Activated naive CD4-positive, alpha-beta T cell treated with anti-CD3 and anti-CD28 coated beads, Interleukin-2, amount 50 U/mL, for 24 hours (primary cell): ENCODE measurements at regions not wholly inside any gene's neighbourhood (a gene's known extent, or its start where the extent isn't known, plus 50 kb on each side); places are given as distances from the start of the nearest gene placed in this dataset.
"Not testable (repeated sequence)": the region's sequence is repeated elsewhere in the genome, so short reads cannot be mapped to it uniquely, and the experiment has no call there.

Experiments used
- H3K27ac Mint-ChIP-seq: one replicate; pipeline ENCODE4 v1.8.0; 2021; ENCODE audit warnings: mild to moderate bottlenecking, mixed read lengths
- H3K27me3 Mint-ChIP-seq: one replicate; pipeline ENCODE4 v1.8.0; 2021; ENCODE audit warnings: mixed read lengths
- H3K36me3 Mint-ChIP-seq: one replicate; pipeline ENCODE4 v1.8.0; 2021; ENCODE audit warnings: mixed read lengths
- H3K4me1 Mint-ChIP-seq: one replicate; pipeline ENCODE4 v1.8.0; 2021; ENCODE audit warnings: mixed read lengths
- H3K4me3 Mint-ChIP-seq: one replicate; pipeline ENCODE4 v1.8.0; 2021; ENCODE audit warnings: mild to moderate bottlenecking, mixed read lengths
- H3K9me3 Mint-ChIP-seq: one replicate; pipeline ENCODE4 v1.8.0; 2021; ENCODE audit warnings: mixed read lengths

- H3K27me3 Mint-ChIP-seq, result no peaks in the 10 kb centered on the region
These were observed 154.8 kb upstream of the TFPI start for GRCh38 chr2:187709065-187709464.

DNA sequence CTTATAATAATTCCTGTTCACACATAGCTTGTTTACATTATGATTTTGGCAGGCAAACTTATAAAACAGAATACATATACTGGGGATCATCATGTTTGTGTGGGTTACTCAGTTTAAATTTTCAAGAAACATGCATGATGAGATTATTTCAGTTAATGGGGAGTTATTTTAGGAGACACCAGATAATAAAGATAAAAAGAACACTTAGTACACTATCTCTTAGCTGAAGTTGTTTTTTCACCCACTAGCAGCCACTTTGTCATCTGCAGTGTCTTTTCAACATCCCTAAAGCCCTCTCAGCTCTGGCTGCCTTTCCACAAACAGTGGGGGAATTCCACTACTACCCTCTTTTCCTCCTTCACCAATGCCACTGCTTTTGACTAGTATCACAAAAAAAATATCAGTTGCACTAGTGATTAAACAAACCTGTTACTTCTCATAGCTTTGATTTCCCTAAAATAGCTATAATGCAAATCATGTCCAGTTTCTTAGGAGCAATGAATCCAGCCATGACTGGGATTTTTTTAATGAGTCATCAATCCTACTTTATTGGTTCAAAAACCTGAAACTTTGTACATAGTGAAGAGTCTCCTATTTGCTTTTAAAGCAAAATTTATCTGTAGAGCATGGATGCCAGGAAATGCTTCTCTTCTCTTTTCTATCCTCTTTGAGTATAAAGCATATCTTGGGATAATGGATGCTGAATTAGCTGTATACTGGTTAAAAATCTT is 156.7 kb upstream of the TFPI start:
- no peaks in the 10 kb centered on the region for H3K27me3 Mint-ChIP-seq
- H3K4me3 Mint-ChIP-seq, result no peak overlapping the region
- H3K4me1 Mint-ChIP-seq, result no peaks in the 10 kb centered on the region
- H3K27ac Mint-ChIP-seq, result no peak overlapping the region
- H3K36me3 Mint-ChIP-seq, result no peaks in the 10 kb centered on the region
- H3K9me3 Mint-ChIP-seq, result no peaks in the 10 kb centered on the region

More at GRCh38 chr2:187709065-187709464, 154.8 kb upstream of the TFPI start:
- no peaks in the 10 kb centered on the region for H3K9me3 Mint-ChIP-seq
- H3K4me3 Mint-ChIP-seq, result no peak overlapping the region
- no peaks in the 10 kb centered on the region for H3K4me1 Mint-ChIP-seq
- no peaks in the 10 kb centered on the region for H3K36me3 Mint-ChIP-seq
- H3K27ac Mint-ChIP-seq, result no peak overlapping the region

GRCh38 chr2:187715590-187715989 is 161.4 kb upstream of the TFPI start:
- no peak overlapping the region for H3K4me3 Mint-ChIP-seq
- no peaks in the 10 kb centered on the region for H3K27me3 Mint-ChIP-seq
- no peaks in the 10 kb centered on the region for H3K36me3 Mint-ChIP-seq
- no peak overlapping the region for H3K27ac Mint-ChIP-seq
- no peaks in the 10 kb centered on the region for H3K9me3 Mint-ChIP-seq
- H3K4me1 Mint-ChIP-seq, result no peaks in the 10 kb centered on the region

DNA sequence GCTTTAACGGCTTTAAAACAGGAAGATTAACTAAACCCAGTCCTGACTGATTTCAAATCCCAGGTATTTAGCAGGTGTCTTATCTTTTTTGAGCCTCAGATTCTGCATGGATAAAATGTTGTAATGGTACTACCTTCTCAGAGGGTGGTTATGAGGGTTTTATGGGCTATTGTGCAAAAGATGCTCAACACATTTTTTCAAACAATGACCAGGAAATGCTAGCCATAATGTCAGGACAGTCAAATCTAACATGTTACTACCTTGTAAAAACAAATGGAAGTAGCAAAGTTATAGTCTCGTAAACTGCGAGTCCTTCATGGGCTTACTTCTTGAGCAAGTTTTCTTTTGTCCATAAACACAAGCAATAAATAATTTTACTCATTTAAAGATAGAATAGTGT is 162.1 kb upstream of the TFPI start:
- Mint-ChIP-seq H3K4me3 (no peak overlapping the region), H3K9me3 (no peaks in the 10 kb centered on the region), H3K36me3 (no peaks in the 10 kb centered on the region), H3K27me3 (no peaks in the 10 kb centered on the region), H3K27ac (no peak overlapping the region), H3K4me1 (no peaks in the 10 kb centered on the region)

- no peaks in the 10 kb centered on the region for H3K9me3 Mint-ChIP-seq
- no peaks in the 10 kb centered on the region for H3K27me3 Mint-ChIP-seq
- no peak overlapping the region for H3K4me3 Mint-ChIP-seq
- no peak overlapping the region for H3K27ac Mint-ChIP-seq
- no peaks in the 10 kb centered on the region for H3K4me1 Mint-ChIP-seq
- no peaks in the 10 kb centered on the region for H3K36me3 Mint-ChIP-seq
These were observed 163.9 kb upstream of the TFPI start for GRCh38 chr2:187718092-187718491.

- Mint-ChIP-seq H3K27ac (no peak overlapping the region), H3K36me3 (no peaks in the 10 kb centered on the region), H3K4me1 (no peaks in the 10 kb centered on the region), H3K27me3 (no peaks in the 10 kb centered on the region), H3K4me3 (no peak overlapping the region), H3K9me3 (no peaks in the 10 kb centered on the region)
These were observed 165.3 kb upstream of the TFPI start for GRCh38 chr2:187719510-187719909.

GRCh38 chr2:187748958-187749357 is 194.7 kb upstream of the TFPI start:
- Mint-ChIP-seq H3K36me3 (no peaks in the 10 kb centered on the region), H3K4me3 (no peak overlapping the region), H3K4me1 (no peaks in the 10 kb centered on the region), H3K27ac (no peak overlapping the region), H3K9me3 (peaks cover 4% of the 10 kb centered on the region), H3K27me3 (no peaks in the 10 kb centered on the region)

DNA sequence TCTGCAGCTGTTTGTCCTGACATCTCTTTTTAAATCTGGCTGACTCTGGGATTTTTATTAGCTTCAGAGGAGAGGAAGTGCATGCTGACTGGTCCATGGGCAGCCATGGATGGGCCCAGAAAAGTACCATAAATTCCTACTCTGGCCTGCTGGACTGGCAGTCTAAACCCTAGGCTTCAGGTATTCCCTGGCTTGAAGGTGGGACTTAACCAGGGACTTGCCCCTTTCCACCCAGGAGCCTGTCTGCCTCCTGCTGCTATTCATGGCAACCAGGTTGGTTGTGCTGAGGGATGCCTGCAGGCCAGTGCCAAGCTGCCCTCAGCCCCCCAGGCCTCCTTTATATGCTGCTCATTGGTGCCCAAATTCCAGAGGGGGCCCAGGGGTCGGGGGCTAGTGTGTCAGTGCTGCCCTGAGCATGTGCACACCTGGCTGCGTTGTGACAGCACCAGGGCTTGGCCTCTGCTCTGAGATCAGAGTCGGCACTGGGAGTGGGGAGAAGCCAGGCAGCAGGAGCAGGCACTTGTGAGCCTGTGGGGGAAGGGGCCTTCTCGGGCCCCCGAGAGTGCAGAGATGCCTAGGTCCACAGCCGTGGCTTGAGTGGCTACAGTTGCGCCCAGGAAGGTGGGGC is 195.7 kb upstream of the TFPI start:
- Mint-ChIP-seq H3K4me1 (no peaks in the 10 kb centered on the region), H3K27ac (no peak overlapping the region), H3K27me3 (no peaks in the 10 kb centered on the region), H3K36me3 (no peaks in the 10 kb centered on the region), H3K9me3 (peaks cover 4% of the 10 kb centered on the region), H3K4me3 (no peak overlapping the region)

- H3K27me3 Mint-ChIP-seq, result no peaks in the 10 kb centered on the region
- no peaks in the 10 kb centered on the region for H3K36me3 Mint-ChIP-seq
- H3K4me3 Mint-ChIP-seq, result no peak overlapping the region
- H3K27ac Mint-ChIP-seq, result no peak overlapping the region
- no peaks in the 10 kb centered on the region for H3K4me1 Mint-ChIP-seq
- no peaks in the 10 kb centered on the region for H3K9me3 Mint-ChIP-seq
These were observed 214.8 kb upstream of the TFPI start for GRCh38 chr2:187768995-187769394.

GRCh38 chr2:187769437-187769836 is 215.2 kb upstream of the TFPI start:
- Mint-ChIP-seq H3K36me3 (no peaks in the 10 kb centered on the region), H3K27me3 (no peaks in the 10 kb centered on the region), H3K9me3 (no peaks in the 10 kb centered on the region), H3K4me1 (no peaks in the 10 kb centered on the region), H3K27ac (no peak overlapping the region), H3K4me3 (no peak overlapping the region)

DNA sequence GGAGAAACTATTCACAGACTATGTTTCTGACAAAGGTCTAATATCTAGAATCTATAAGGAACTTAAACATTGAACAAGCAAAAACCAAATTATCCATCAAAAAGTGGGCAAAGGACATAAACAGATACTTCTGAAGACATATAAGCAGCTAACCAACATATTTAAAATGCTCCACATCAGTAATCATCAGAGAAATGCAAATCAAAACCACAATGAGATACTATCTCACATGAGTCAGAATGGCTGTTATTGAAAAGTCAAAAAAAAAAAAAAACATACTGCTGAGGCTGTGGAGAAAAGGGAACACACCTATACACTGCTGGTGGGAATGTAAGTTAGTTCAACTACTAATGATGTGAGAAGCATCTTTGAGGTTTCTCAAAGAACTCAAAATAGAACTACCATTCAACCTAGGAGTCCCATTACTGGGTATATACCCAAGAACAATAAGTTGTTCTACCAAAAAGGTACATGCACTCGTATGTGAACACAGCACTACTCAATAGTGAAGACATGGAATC is 220.4 kb upstream of the TFPI start:
- Mint-ChIP-seq H3K36me3 (no peaks in the 10 kb centered on the region), H3K27ac (no peak overlapping the region), H3K4me1 (no peaks in the 10 kb centered on the region), H3K9me3 (no peaks in the 10 kb centered on the region), H3K27me3 (no peaks in the 10 kb centered on the region), H3K4me3 (no peak overlapping the region)

DNA sequence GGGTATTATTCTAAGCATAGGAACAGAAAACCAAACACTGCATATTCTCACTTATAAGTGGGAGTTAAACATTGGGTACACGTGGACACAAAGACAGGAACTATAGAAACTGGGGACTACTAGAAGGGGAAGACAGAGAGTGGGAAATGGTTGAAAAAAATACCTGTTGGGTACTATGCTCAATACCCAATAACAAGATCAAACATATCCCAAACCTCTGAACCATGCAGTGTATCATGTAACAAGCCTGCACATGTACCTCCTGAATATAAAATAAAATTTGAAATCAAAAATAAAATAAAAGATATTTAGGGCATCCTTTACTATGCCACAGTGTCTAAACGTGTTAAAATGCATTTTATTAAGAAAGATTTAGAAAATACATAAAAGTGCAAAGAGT is 221.0 kb upstream of the TFPI start:
- Mint-ChIP-seq H3K4me3 (no peak overlapping the region), H3K27ac (no peak overlapping the region), H3K27me3 (no peaks in the 10 kb centered on the region), H3K36me3 (no peaks in the 10 kb centered on the region), H3K9me3 (no peaks in the 10 kb centered on the region), H3K4me1 (no peaks in the 10 kb centered on the region)

GRCh38 chr2:187775651-187776050 is 221.4 kb upstream of the TFPI start:
- H3K36me3 Mint-ChIP-seq, result no peaks in the 10 kb centered on the region
- H3K27ac Mint-ChIP-seq, result no peak overlapping the region
- H3K4me1 Mint-ChIP-seq, result no peaks in the 10 kb centered on the region
- H3K4me3 Mint-ChIP-seq, result no peak overlapping the region
- no peaks in the 10 kb centered on the region for H3K27me3 Mint-ChIP-seq
- H3K9me3 Mint-ChIP-seq, result no peaks in the 10 kb centered on the region

DNA sequence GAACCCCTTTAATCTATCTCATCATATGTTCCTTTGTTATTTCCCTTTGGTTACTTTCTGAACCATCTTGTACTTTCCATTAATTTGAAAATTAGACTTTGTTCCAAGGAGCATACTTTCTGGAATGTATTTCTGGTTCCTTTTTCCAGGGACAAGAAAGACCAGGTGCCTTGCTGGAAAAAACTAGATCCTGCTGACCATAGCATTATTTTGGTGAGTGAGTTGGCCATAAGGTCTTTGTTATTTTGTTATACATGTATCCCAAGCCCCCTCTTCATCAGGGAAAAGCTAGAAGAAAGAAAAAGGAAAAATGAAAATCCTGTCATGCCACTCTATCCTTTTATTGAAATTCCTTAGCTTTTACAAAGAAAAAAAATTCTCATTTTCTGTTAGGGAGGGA is 228.1 kb upstream of the TFPI start:
- H3K4me1 Mint-ChIP-seq, result no peaks in the 10 kb centered on the region

GRCh38 chr2:187783446-187783845 is 229.2 kb upstream of the TFPI start:
- no peaks in the 10 kb centered on the region for H3K4me1 Mint-ChIP-seq
- peaks cover 5% of the 10 kb centered on the region for H3K9me3 Mint-ChIP-seq
- no peak overlapping the region for H3K4me3 Mint-ChIP-seq
- H3K27me3 Mint-ChIP-seq, result no peaks in the 10 kb centered on the region
- no peak overlapping the region for H3K27ac Mint-ChIP-seq
- H3K36me3 Mint-ChIP-seq, result no peaks in the 10 kb centered on the region

More for the DNA sequence above, 228.1 kb upstream of the TFPI start:
- Mint-ChIP-seq H3K27ac (no peak overlapping the region), H3K4me3 (no peak overlapping the region), H3K9me3 (no peaks in the 10 kb centered on the region), H3K36me3 (no peaks in the 10 kb centered on the region), H3K27me3 (no peaks in the 10 kb centered on the region)

DNA sequence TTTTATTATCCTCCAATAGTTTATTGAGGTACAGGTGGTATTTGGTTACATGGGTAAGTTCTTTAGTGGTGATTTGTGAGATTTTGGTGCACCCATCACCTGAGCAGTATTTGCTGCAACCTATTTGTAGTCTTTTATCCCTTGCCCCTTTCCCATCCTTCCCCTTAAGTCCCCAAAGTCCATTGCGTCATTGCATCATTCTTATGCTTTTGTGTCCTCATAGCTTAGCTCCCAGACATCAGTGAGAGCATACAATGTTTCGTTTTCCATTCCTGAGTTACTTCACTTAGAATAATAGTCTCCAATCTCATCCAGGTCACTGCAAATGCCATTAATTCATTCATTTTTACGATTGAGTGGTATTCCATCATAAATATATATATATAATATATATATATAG is 229.9 kb upstream of the TFPI start:
- not testable (repeated sequence) for H3K4me3 Mint-ChIP-seq, H3K4me1 Mint-ChIP-seq, H3K9me3 Mint-ChIP-seq, H3K27ac Mint-ChIP-seq, H3K27me3 Mint-ChIP-seq, H3K36me3 Mint-ChIP-seq
